ENCODE measurements at regions not wholly inside any gene's neighbourhood (a gene's known extent, or its start where the extent isn't known, plus 50 kb on each side); places are given as distances from the start of the nearest gene placed in this dataset.
"Not testable (repeated sequence)": the region's sequence is repeated elsewhere in the genome, so short reads cannot be mapped to it uniquely, and the experiment has no call there.

DNA sequence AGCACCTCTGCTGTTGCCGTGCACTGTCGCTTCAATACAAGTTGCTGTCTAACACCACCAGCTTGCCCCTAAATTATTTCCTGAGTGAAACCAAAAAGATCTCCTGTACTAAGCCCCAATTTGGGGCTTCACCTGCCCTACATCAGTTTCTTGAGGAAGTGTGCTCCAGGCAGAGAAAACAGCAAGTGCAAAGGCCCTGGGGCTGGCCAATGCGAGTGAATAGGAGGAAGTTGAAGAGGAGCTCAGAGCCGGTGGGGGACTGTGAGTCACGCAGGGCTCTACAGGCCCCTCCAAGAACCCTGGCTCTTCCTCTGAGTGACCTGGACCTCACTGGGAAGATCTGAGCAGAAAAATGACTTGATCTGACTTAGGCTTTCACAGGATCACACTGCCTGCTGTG is 117.2 kb downstream of the IPO8 start:
- in situ Hi-C loops (cut with HindIII; ENCODE audit: low sequenced_read_pairs) = no loop called here

DNA sequence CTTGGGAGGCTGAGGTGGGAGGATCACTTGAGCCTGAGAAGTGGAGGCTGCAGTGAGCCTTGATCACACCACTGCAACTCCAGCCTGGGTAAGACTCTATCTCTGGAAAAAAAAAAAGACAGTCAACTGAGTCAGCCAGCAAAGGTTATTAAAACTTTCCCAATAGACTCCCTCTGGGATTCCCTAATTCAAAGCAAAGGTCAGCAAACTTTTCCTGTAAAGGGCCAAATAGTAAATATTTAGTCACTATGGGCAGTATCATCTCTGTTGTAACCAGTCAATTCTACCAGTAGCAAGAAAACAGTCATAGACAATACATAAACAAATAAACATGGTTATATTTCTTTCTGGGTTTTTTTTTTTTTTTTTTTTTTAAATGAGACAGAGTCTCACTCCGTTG is 122.5 kb downstream of the IPO8 start:
- in situ Hi-C loops (cut with HindIII; ENCODE audit: low sequenced_read_pairs) = no loop called here

DNA sequence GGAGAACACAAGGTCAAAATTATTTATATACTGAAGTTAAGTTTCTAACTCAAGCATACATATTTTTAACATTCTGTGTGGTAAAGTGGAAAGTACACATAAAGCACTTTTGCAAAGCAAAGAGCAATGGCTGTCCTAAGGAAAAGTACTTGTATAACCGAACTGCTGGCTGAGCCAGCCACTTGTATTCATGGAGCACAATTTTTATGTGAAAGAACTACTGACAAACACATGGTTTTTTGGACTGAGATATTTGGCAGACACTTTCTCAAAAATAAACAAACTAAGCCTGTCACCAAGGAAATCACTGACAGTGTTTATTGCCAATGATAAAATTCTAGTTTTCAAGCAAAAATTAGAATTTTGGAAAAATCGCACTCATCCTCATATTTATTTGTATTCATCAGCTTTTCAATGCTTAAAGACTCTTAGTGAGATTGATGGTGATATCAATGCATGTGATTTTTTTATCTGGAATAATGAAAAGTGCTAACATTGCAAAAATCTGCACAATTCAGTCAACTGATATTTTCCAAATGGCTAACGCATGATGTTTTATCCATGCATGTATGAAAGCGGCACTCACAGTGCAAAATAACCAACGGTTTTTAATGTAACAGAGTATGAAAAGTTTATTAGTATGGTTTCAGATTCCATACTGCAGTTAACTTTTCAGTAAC is 125.3 kb downstream of the IPO8 start:
- in situ Hi-C loops (cut with HindIII; ENCODE audit: low sequenced_read_pairs) = no loop called here

DNA sequence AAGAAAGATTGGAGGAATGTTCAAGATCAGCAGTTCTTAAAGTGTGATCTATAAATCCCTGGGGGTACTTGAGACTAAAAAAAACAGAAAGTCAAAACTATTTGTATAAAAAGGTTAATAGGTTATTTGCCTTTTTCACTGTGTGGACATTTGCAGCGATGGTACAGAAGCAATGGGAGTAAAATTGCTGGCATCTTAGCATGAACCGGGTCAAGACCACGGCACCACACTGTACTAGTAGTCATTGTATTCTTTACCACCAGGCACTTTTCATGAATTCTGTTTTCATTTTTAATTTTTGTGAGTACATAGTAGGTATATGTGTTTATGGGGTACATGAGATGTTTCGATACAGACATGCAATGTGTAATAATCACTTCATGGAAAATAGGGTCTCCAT is 126.2 kb downstream of the IPO8 start:
- in situ Hi-C loops (cut with HindIII; ENCODE audit: low sequenced_read_pairs) = no loop called here

DNA sequence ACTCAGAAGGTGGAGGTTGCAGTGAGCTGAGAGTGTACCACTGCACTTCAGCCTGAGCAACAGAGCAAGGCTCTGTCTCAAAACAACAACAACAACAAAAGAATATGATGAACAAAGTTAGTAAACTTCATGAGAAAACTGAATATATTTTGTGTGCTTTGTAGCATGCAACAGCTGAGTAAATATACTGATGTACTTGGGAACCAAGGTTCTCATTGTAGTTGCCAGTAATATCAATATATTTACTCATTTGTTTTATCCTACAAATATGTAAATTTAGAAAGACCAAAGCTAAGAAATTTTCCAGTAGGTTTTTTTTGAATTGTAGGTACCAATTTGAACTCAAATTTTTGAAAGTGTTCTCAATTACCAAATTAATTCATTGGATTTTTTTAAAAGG is 127.2 kb downstream of the IPO8 start:
- in situ Hi-C loops (cut with HindIII; ENCODE audit: low sequenced_read_pairs) = no loop called here

DNA sequence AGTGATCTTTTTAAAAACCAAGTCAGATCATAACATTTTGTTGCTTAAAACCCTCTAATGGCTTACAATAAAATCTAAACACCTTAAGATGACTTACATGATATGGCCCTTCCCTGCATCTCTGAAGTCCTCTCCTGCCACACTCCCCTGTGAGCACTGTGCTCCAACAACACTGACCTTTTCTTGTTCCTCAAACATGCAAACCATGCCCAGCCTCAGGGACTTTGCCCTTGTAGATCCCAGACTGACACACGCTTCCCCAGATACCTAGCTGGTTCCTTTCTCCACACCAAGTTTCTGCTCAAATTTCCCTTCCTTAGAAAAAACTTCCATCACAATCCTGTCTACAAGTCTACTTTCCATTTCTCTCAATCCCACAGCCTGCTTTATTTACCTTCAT is 128.6 kb downstream of the IPO8 start:
- in situ Hi-C loops (cut with HindIII; ENCODE audit: low sequenced_read_pairs) = no loop called here

DNA sequence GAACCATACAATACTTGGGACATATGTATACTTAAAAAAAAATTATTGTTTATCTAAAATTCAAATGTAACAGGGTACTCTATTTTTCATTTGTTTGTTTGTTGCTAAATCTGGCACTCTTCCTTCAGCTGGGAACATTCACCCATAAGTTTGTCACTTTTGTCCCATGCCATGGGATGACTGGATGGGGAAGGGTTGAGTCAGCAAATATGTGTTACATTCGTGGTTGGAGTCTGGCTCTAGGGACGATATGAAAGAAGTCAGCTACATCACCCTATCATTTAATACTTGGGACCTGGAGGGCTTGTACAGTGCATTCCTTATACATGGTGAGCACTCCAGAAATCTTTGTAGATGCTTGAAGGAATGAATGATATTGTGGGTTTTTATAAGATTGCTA is 131.3 kb downstream of the IPO8 start:
- in situ Hi-C loops (cut with HindIII; ENCODE audit: low sequenced_read_pairs) = no loop called here

DNA sequence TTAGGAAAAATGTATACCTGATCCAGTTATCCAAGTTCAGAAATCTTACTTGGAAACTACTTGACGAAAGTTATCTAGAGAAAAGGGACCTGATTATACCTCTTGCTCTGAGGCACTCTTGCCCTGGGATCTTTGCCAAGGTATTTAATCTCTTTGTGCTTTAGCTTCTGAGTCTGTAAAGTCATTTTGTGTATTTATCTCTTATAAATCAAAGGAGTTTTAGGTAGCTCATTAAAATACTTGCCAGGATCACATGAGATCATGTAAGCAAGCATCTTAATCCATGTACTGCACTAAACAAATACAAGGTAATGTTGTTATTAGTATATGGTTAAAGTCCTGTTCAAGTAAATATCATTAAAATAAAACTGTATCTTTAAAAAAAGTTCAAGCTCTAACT is 147.5 kb downstream of the IPO8 start:
- in situ Hi-C loops (cut with HindIII; ENCODE audit: low sequenced_read_pairs) = no loop called here

DNA sequence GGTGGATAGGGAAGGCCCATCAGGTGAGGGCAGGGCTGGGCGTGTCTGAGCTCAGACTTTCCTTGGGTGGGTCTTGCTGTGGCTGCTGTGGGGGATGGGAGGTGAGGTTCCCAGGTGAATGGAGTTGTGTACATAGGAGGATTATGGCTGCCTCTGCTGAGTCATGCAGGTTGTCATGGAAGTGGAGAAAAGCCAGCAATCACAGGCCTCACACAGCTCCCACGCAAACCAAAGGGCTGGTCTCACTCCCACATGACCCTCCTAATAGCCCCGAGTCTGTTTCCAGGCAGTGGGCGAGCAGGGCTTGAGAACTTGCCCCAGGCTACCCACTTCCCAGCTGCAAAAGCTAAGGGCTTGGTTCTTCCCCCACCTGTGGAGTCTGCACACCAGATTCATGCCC is 149.5 kb downstream of the IPO8 start:
- in situ Hi-C loops (cut with HindIII; ENCODE audit: low sequenced_read_pairs) = no loop called here

DNA sequence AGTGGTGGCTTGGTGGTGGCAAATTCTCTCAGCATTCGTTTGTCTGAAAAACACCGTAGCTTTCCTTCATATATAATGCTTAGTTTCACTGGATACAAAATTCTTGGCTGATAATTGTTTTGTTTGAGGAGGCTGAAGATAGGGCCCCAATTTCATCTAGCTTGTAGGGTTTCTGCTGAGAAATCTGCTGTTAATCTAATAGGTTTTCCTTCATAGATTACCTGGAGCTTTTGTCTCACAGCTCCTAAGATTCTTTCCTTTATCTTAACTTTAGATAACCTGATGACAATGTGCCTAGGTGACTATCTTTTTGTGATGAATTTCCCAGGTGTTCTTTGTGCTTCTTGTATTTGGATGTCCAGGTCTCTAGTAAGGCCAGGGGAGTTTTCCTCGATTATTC is 151.0 kb downstream of the IPO8 start:
- in situ Hi-C loops (cut with HindIII; ENCODE audit: low sequenced_read_pairs) = not testable (repeated sequence)

DNA sequence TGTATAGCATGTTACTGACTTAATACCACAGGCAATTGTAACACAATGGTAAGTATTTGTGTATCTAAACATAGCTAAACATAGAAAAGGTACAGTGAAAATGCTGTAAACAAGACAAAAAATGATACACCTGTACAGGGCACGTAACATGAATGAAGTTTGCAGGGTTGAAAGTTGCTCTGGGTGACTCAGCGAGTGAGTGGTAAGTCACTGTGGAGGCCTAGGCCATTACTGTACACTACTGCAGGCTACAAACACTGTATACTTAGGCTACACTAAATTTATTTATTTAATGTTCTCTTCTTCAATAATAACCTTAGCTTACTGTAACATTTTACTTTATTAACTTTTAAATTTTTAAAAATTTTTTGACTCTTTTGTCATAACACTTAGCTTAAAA is 158.4 kb downstream of the IPO8 start:
- in situ Hi-C loops (cut with HindIII; ENCODE audit: low sequenced_read_pairs) = no loop called here

DNA sequence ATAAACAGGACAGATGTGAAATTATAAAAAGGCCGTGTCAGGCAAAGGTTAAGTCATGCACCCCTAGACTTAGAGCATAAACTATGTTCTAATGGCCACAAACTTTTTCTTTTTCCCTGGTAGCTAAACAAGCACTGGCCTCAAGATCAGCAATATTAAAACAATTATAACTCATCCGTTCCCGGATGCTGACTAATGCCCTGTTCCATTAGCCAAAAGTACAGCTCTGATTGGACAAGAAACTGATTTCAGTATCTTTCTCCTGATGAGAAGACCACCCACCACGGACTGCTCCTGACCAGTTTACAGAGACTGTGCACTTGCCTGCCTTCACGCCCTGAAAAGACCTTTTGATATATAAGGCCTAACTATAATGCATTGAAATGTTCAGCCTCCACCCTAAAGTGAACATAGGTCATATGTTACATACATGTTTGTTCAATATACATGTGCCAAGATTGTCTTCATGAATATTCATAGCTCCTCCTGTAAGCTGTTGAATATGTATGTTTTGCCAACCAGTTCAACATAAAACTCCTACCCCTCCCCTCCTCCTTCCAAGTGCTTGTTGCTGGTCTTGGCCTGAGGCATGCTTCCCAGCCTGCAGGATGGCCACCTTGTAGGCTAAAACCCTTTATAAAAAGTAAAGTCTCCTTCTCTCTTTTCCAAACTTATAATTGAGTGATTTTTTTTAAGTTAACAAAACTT is 162.0 kb downstream of the IPO8 start:
- in situ Hi-C loops (cut with HindIII; ENCODE audit: low sequenced_read_pairs) = no loop called here

DNA sequence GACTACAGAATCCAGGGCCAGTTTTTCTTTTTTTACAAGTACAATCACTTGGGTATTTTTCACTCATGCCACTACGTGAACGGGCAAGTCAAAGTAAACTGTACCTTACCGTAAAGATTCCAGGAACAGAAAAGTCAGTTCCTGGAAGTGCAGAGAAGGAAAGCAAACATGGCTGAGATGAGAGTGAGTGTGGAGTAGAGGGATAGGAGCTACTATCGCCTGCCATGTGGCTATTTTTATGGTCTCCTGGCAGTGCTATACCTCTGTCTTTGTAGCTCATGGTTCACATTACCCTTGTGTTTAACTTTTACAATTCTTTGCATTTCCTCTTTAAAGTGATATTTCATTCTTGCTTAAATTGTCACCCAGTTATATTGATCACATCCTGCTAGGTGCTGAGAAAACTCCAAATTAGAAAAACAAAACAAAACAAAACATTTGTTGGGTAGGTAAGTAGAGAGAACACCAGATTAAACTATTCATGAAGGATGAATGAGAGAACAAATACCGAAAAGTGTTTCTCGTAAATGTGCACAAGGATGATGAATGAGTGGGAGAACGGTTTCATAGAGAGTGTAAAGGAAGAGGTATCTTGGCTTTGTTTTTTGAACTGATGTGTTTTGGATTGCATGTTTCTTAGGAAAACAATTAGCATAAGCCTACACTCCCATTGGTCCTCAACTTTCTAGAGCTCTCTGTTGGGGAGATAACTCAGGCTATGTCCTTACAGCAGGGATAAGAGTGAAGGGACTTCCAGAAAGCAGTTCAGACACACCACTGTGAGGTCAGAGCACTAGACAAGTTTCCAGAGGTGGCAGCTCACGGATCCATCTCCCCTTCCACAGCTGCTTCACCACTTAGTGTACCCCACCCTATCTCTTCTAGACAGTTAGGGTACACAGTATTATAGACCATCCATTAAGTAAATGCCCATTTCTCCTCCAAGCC is 163.7 kb downstream of the IPO8 start:
- in situ Hi-C loops (cut with HindIII; ENCODE audit: low sequenced_read_pairs) = no loop called here

DNA sequence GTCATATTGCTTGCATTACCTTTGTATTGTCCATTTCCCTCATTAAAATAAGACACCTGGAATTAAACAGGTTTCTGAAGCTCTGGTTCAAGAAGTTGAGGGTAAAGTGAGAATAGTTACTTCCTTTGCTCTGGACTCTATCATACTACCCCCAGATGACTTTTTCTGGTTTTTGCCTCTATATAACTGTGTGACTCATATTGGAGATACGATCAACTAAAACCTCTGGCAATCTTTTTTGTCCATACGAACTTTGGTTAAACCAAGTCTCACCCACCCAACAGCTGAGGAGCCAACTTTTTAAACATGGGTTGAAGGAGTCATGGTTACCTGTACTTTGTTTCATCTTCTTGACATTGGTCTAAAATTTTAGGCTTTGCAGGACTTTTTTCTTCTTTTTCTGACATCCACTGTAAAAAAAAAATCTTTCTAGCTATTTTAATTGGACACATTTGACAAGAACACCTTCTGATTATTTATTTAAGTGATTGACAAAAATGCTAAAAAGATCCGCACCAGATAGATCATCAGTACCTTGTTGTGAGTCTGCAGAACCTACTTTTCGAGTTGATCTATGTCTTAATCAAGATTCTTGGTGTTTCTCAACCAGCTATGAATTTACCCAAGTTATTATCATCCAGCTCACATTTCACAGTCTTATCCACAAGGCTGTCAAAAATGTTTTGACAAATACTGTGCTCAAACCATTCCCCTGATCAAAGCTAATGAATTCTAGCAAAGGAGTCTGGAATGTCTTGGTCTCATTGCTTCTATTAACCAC is 166.0 kb downstream of the IPO8 start:
- in situ Hi-C loops (cut with HindIII; ENCODE audit: low sequenced_read_pairs) = no loop called here

DNA sequence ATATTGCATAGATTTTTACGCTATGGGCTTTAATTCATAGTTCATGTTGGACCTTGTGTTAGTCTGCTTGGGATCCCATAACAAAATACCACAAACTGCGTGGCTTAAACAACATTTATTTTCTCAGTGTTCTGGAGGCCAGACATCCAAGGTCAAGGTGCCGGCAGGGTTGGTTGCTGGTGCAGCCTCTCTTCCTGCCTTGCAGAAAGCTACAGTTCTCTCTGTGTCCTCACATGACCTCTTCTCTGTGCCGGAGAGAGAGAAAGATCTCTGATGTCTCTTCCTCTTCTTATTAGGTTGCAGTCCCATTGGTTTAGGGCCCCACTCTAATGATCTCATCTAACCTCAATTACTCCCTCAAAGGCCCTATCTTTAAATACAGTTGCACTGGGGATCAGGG is 170.5 kb downstream of the IPO8 start:
- in situ Hi-C loops (cut with HindIII; ENCODE audit: low sequenced_read_pairs) = no loop called here

DNA sequence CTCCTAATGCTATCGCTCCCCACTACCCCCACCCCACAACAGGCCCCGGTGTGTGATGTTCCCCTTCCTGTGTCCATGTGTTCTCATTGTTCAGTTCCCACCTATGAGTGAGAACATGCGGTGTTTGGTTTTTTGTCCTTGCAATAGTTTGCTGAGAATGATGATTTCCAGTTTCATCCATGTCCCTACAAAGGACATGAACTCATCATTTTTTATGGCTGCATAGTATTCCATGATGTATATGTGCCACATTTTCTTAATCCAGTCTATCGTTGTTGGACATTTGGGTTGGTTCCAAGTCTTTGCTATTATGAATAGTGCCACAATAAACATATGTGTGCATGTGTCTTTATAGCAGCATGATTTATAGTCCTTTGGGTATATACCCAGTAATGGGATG is 175.4 kb downstream of the IPO8 start:
- in situ Hi-C loops (cut with HindIII; ENCODE audit: low sequenced_read_pairs) = not testable (repeated sequence)

DNA sequence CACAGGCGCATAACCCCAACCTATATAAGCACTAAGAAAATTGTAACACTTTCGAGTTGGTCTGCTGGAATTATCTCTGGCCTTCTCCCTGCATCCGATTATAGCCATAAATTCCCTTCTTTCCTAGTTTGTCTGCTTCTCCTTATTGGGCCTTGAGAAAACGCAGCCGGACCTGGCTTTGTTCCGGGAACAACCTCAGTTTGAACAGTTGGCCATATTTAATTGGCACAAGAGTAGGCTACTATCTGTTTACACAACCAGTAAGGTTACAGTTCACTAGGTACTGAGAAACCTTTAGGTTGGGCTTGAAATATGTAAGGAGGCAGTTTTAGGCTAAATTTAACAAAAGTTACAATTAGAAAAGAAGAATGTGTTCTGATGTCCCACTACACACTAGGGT is 176.1 kb downstream of the IPO8 start:
- in situ Hi-C loops (cut with HindIII; ENCODE audit: low sequenced_read_pairs) = no loop called here

DNA sequence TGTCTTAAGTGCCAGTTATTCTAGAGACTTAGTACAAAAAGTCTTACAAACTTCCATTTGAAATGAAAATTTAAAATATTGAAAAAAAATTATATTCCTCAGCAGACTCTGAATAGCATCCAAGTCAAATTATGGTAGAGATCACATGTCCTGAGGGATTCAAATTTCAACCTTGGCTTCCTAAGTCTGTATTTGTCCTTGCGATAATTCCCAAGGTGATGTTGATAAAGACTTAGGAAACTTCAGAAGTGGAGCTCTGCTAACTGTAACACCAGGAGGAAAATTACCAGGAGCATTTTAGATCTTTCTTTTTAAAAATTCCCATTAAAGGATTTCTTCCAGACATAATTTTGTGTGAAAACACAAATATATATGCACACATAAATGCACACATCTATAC is 178.3 kb downstream of the IPO8 start:
- in situ Hi-C loops (cut with HindIII; ENCODE audit: low sequenced_read_pairs) = no loop called here

DNA sequence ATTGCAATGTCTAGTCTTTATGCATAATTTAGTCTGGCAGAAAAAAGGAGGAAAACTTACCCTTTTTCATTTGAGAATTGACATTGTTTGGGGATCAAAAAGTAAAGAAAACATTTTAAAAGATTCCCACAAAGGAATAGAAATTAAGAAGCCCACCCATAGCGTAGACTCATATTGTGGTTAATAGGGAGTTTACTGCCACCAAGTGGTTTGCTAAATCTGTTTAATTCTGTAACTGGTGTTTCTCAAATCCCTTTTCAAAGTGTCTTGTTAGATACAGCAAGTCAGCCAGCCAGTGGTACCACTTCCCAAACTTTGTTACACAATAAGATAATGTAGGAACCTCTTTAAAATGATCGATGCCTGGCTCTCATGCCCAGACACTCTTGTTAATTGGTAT is 180.3 kb downstream of the IPO8 start:
- in situ Hi-C loops (cut with HindIII; ENCODE audit: low sequenced_read_pairs) = no loop called here

DNA sequence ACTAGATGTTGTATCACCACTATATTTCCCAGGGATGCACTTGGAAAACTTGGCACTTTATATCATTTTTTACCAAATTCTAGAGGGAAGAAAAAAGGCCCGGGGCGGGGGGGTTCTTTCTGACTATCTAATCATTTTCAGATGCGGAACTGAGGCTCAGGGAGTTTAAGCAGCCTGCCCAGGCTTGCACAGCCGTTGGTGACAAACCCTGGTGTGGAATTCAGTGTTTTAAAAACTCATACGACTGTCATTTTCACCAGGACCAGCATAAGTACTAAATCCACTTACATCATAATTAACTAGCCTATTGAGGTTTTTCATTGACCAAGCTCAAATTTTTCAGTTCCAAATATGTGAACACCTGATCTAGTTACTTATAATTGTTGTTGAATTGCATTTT is 181.0 kb downstream of the IPO8 start:
- in situ Hi-C loops (cut with HindIII; ENCODE audit: low sequenced_read_pairs) = no loop called here
